GM12891 (cell line): ENCODE measurements at regions not wholly inside any gene's neighbourhood (a gene's known extent, or its start where the extent isn't known, plus 50 kb on each side); places are given as distances from the start of the nearest gene placed in this dataset.
"Not testable (repeated sequence)": the region's sequence is repeated elsewhere in the genome, so short reads cannot be mapped to it uniquely, and the experiment has no call there.

Source experiments
- DNase-seq: peaks from one replicate; pipeline ENCODE4 v3.0.0; 2011; ENCODE audit warnings: low spot score; ENCODE audit not compliant: insufficient read length
- FAIRE-seq: peaks from 2 replicates; lab custom pipeline; 2011; peaks lifted over from hg19 to GRCh38; lab: Jason Lieb, UNC
- PAX5 ChIP-seq: IDR thresholded peaks from 2 replicates; pipeline ENCODE4 v1.6.1; 2011; ENCODE audit warnings: low read length, moderate library complexity, mild to moderate bottlenecking; ENCODE audit not compliant: insufficient read depth, severe bottlenecking
- POLR2A ChIP-seq: IDR thresholded peaks from 2 replicates; pipeline ENCODE4 v1.6.1; 2011; ENCODE audit warnings: low read depth, low read length, control low read depth
- POLR2AphosphoS5 ChIP-seq: IDR thresholded peaks from 2 replicates; pipeline ENCODE4 v1.6.1; 2011; ENCODE audit warnings: low read depth, low read length, control low read depth
- POU2F2 ChIP-seq: IDR thresholded peaks from 2 replicates; pipeline ENCODE4 v1.6.1; 2011; ENCODE audit warnings: low read depth, mild to moderate bottlenecking, control low read depth, low read length, moderate library complexity
- SPI1 ChIP-seq: IDR thresholded peaks from 2 replicates; pipeline ENCODE4 v1.6.1; 2011; ENCODE audit warnings: low read depth, low read length, control low read depth
- TAF1 ChIP-seq: IDR thresholded peaks from 2 replicates; pipeline ENCODE4 v1.6.1; 2011; ENCODE audit warnings: low read depth, low read length, control low read depth

DNA sequence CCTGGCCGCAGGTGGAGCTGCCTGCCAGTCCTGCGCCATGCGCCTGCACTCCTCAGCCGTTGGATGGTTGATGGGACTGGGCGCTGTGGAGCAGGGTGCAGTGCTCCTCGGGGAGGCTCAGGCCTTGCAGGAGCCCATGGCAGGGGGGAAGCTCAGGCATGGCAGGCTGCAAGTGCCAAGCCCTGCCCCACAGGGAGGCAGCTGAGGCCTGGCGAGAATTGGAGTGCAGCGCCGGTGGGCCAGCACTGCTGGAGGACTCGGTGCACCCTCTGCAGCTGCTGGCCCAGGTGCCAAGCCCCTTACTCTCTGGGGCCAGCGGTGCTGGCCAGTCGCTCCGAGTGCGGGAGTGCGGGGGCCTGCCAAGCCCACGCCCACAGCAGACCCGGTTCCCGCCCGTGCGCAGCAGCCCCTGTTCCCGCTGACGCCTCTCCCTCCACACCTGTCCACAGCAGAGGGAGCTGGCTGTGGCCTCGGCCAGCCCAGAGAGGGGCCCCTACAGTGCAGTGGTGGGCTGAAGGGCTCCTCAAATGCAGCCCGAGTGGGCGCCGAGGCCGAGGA is 275.9 kb upstream of the FRG1 start:
- no peak for DNase-seq
- no peak for TF ChIP-seq SPI1
- no peak for TF ChIP-seq POLR2A
- TF ChIP-seq TAF1 = no peak
- no peak for TF ChIP-seq POLR2AphosphoS5
- no peak for TF ChIP-seq POU2F2
- TF ChIP-seq PAX5 = no peak
- FAIRE-seq = no peak

DNA sequence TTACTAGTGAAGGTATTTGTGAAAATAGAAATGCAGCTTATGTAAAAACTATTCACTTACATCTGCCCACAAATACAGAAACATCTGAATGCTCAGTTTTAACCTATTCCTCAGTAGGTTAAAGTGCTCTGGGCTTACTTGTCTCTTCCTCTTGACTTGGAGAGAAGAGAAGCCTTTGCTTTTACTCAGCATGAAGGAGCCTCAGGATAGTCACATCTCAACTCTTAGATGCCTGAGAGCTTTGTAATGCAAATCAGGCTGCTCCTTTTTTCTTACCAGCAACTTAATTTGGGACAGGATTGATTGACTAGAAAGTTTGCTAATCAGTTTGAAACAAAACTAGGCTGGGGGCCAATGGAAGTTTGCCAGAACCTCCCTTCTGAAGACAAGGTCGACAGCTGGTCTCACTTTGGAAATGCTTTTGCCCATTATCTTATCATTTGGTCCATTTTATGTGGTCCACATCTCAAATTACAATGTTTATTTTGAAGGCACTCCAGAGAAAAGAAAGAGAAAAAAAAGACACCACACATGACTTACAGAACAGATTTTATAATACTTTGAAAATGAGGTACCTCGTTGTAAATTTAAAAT is 274.9 kb upstream of the FRG1 start:
- FAIRE-seq, DNase-seq: not testable (repeated sequence)

DNA sequence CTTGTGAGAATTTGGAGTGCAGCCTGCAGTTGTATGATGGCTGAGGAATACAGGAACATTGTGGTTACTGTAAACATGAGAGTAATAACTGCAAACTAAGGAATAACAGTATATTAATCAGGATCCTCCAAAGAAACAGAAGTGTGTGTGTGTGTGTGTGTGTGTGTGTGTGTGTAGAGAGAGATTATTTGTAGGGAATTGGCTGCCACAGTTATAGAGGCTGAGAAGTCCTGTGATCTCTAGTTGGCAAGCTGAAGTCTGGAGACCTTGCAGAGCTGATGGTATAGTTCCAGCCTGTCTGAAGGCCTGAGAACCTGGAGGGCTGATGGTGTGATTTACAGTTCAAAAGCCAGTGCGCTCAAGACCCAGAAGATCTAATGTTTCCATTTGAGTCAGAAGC is 273.3 kb upstream of the FRG1 start:
- not testable (repeated sequence) for DNase-seq, FAIRE-seq

DNA sequence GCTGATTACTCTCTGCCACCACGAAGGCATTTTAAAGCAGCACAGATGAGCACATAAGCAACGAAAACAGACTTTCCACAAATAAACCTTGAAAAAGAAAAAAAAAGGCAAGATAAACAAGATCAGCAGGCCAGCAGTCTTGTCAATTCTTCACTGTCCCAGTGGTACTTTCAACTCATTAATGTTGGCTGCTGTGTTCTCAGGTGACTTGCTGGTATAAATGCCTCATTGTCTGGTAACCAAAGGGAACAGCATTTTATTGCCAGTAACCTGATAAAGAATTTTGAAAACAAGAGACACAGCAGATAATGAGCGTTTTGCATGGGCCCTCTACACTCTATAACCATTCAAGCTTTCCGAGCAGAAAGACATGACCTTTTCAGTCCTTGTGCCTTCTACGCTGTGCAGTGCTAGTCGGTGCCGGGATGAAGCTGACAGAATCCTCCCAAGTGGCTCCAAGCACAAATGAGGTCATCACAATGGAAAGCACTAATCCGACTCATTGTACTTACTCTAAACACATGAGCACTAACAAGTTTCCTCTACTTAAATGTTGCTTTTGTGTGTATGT is 242.9 kb upstream of the FRG1 start:
- FAIRE-seq, DNase-seq: not testable (repeated sequence)

DNA sequence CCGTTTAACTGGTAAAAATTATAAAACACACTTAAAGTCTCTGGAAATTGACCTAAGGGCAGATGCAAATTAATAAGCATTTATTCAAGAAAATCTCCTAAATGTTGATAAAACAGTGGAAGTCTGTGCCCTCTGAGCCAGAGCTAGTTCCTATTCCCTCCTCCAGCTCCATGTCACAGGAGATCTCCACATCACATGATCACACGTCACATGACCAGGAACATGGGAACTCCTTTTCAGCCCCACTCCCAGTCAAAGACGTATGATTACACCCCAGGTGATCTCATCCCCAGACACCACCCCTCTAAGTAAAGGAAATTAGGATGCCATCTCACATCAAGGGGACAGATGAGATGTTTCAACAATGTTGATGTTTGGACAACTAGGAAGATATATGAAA is 237.7 kb upstream of the FRG1 start:
- DNase-seq, FAIRE-seq: not testable (repeated sequence)

DNA sequence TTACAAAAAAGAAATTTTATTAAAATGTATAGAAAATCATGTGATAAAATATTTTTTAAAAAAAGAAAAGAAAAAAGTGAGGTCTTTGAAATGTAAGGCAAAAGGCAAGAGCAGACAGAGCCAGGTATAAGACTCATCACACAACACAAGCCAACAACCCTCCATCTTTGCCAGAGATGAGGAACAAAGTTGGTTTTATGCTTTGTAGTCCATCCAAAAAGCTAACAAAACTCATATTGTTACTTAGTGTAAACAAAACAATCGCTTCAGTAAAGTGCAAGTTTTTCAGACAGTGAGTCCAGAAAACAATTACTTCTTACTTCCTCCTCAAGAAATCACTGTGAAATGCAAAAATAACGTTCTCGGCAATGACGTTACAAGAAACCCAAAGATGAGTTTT is 233.9 kb upstream of the FRG1 start:
- DNase-seq, FAIRE-seq: not testable (repeated sequence)

DNA sequence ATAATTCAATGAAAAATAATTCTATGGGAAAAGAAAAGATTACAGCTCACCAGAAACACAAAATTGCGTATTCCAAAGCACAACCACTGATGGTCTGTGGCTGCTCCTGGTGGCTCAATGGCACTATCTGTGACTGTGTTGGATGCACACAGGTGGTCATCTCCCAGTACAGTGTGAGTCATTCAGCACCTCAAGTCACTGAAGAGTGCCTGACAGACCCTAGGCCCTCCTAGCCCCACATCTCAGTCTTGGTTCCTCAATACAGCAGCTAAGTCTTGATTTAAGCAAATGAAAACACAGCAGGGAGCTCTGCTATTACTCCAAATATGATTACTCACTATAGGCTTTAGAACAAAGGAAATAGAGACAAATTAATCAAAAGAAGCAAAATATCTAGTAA is 233.4 kb upstream of the FRG1 start:
- not testable (repeated sequence) for FAIRE-seq, DNase-seq

DNA sequence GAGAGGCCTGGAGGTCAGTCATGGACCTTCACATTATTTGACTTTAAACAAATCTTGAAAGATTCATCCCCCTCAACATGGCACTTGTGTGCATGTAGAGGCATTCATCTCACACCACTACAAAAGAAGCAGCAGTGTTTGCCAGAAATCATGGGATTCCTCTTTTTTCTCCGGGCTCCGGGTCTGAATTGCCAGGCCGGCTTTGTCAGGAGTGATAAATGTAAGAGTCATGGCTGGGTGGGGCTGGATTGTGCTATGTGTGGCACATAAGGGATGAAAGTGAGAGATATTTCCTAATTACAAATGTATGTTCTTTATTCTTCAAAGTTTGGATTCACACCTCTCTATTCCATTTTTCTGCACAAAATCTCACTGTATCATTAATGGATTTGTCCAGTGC is 228.7 kb upstream of the FRG1 start:
- not testable (repeated sequence) for FAIRE-seq, DNase-seq

DNA sequence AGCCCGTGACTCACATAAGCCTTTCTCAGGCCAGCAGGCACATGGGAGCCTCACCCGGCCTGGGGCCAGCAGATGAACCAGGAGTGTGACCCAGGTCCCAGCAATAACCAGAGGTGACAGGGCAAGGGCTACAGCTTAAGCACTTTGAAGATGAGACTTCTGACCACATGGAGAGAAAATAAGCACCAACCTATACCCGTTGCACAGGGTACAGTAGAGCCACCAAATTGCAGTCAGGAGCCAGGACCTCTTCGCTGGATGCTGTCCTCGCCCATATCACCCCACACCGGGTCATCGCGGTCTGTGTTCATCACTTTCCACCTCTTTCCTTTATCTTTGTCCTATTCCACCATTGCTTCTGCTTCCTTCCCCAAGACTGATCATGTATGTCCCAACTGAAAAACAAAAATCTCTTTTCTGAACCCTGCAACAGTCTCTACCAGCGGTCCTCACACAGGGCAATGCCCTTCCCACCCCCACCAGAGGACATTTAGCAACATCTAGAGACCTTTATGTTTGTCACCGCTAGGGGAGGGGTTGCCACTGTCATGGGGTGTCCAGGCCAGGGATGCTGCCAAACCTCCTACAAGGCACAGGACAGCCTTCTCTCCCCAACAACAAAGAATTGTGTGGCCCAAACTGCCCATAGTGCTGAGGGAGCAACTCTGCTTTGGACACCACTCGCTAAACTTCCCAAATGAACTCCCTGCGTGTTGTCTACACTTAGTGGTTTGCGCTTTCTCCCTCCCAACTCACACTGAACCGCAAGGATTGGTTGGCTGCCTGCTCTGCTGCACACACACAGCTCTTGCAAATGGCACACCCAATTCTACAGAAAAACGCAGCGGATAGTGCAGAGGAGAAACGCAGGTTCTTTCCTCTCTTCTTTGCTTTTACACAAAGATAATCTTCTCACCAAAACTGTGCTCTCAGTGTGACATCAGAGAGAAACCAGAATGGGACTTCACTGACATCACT is 219.4 kb upstream of the FRG1 start:
- DNase-seq, FAIRE-seq: not testable (repeated sequence)

DNA sequence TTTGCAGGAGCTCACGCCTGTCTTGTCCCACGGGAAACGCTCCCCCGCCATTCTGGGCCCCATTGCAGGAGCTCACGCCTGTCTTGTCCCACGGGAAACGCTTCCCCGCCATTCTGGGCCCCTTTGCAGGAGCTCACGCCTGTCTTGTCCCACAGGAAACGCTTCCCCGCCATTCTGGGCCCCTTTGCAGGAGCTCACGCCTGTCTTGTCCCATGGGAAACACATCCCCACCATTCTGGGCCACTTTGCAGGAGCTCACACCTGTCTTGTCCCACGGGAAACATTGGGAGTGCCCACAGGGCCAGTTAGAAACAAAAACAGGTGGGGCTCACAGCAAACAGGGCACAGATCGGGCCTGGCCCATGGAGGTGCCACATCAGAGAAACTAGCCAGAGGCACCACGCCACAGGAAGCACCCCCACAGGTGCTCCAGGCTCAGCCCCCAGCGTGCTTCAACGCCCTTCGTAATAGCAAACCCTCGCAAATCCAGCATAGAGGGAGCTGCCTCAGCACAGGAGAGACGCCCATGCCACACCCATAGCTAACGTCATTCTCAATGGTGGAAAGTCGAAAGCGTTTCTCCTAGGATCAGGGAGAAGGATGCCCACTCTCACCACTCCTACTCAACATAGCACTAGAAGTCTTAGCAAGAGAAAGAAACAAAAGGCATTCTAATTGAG is 218.2 kb upstream of the FRG1 start:
- not testable (repeated sequence) for FAIRE-seq, DNase-seq

DNA sequence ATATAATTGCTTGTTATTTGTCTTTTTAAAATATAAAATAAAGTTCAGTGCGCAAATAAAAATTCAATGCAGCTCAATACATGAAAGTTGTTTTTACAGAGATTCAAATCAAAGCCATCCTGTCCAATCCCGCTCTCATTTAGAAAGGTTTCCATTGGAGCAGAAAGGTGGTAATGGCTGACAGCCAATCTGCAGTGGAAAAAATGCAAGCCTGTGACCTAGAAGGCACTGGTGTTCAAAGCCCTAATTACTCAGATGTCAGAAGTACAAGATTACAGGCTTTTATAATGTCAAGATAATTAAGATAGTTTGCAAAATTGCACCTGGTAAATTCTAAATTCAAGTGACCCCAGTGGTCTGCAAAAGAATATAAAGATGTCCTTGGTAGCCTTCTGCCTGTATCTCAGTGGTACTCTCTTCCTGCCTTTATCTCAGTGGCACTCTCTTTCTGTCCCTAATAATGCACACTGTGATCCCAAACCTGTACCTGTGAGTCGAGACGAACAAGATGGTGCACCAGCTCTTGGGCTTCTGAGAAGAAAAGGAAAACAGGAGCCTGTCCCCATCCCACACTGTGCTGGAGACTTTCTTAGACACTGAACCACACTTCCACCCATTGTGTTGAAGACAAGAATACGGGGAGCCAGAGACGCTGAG is 212.6 kb upstream of the FRG1 start:
- not testable (repeated sequence) for FAIRE-seq

DNA sequence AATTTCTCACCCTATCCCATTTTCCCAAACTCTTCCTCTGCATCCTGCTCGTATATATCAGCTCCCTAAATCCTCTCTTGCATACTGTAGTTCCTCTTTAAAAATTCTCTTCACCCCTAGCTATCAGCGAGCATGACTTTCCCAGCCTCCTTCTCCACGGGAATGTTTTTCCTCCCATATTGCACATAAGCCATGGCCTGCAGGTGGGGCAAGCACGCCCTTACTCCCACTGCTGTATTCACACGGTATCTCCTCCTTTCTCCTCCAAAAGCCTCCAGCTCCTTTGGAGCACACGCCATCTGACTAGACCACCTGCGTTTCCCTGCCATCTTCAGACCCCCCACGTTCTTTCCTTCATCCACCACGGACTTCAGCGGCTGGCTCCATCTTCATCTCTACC is 208.7 kb upstream of the FRG1 start:
- DNase-seq, FAIRE-seq: not testable (repeated sequence)

More for the DNA sequence above, 212.6 kb upstream of the FRG1 start:
- DNase-seq = not testable (repeated sequence)

DNA sequence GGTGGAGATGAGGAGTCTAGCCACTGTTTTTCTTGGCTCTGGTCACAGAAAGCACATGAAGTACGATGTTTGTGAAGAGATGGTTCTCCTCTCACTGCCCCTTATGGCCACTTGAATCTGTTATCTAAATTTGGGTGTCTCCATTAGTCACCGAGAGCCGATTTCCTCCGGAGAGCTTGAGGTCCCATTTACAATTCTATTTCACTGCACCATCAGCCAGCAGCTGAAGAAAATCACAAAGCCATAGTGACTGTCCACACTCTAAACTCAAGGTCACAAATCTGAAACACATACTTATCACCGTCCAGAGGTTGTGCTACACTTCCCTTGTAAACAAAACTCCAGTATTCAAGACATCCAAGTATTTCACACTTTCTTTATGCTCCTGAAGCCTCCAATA is 207.2 kb upstream of the FRG1 start:
- FAIRE-seq, DNase-seq: not testable (repeated sequence)

DNA sequence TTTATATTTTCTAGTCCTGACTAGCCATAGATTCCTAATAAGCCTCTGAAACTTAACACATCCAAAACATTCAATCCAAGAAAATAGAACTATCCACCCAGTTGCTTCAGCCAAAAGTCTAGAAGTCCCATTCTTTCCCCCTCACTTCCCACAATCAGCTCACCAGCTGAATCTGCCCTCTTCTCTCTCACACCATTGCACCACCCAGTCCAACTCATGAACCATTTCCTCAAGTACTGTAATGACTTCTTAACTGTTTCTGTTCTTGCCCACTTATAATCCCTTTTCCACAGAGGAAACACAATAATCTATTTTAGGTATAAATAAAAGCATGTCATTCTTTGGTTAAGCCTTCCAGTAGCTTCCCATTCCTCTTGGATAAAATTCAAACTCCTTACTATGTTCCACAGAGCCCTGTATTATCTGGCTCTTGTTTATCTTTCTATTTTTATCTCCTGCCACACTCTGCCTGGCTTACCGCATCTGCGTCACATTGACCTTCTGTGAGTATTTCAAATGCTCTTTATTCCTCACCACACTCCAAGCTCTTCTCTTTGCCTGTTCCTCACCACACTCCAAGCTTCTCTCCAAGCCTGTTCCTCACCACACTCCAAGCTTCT is 205.9 kb upstream of the FRG1 start:
- DNase-seq, FAIRE-seq: not testable (repeated sequence)

DNA sequence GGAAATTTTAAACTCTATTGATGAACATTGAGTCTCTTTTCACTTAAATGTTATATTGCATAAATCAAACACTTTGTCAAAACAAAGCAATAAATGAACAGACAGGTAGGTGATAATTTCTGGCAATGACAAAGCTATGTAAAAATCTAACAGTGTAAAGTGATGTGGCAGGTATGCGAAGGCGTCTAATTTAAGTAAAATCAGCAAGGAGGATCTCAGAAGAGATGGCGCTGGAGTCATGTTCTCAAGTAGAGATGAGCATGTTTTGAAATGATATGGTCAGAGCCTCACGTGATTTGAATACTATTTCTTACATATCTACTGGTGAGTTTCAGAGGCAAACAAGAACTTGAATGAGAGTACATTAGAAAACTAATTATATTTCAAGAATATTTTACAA is 204.0 kb upstream of the FRG1 start:
- not testable (repeated sequence) for DNase-seq, FAIRE-seq

DNA sequence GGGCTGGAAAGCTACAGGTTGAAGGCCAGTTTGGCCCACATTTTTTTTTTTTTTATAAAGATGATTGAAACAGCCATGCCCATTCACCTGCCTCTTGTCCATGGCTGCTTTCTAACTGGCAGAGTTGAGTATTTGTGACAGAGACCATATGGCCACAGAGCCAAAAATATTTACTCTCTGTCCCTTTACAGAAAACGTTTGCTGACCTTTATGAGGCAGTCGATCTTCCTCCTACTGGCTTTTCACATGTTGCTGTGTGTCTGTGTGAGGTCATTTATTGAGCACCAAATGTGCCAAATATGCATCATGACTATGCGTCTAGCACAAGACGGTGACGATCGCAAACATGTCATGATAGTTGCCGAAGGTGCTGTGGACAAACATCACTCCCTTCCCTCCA is 200.6 kb upstream of the FRG1 start:
- not testable (repeated sequence) for DNase-seq, FAIRE-seq
